Upper lobe of right lung (tissue), 1 donor: ENCODE measurements at regions not wholly inside any gene's neighbourhood (a gene's known extent, or its start where the extent isn't known, plus 50 kb on each side); places are given as distances from the start of the nearest gene placed in this dataset.

Experiments used
- ATAC-seq: fragments of 200-7000 bp; cut with Tn5 transposase; one replicate; pipeline ENCODE4 v1.9.1; 2020; ENCODE audit warnings: mild to moderate bottlenecking, moderate library complexity
- DNase-seq: peaks from one replicate; pipeline ENCODE4 v3.0.0-alpha.2; 2020
- H3K27ac ChIP-seq: fragments of 200-600 bp; one replicate; pipeline ENCODE4 v1.8.0; 2022
- H3K27me3 ChIP-seq: fragments of 200-600 bp; one replicate; pipeline ENCODE4 v1.8.0; 2022; ENCODE audit warnings: mild to moderate bottlenecking
- H3K36me3 ChIP-seq: fragments of 200-600 bp; one replicate; pipeline ENCODE4 v1.8.0; 2022
- H3K4me1 ChIP-seq: fragments of 200-600 bp; one replicate; pipeline ENCODE4 v1.8.0; 2022
- H3K4me3 ChIP-seq: fragments of 200-600 bp; one replicate; pipeline ENCODE4 v1.8.0; 2022; ENCODE audit warnings: mild to moderate bottlenecking
- H3K9me3 ChIP-seq: fragments of 200-600 bp; one replicate; pipeline ENCODE4 v1.8.0; 2022
- intact Hi-C: fragments of 100-400 bp; cut with DNase I; formaldehyde crosslinking; loops from one replicate; pipeline ENCODE4 v1.11.0; 2022
- TF ChIP-seq, protein P1 (sequence below): fragments of 200-600 bp; IDR thresholded peaks from one replicate; pipeline ENCODE4 v1.8.0; 2022; ENCODE audit warnings: antibody characterized with exemption
- donor health status: DM: no; HTN: yes; CAD: no; lungs with severe emphysema.

DNA sequence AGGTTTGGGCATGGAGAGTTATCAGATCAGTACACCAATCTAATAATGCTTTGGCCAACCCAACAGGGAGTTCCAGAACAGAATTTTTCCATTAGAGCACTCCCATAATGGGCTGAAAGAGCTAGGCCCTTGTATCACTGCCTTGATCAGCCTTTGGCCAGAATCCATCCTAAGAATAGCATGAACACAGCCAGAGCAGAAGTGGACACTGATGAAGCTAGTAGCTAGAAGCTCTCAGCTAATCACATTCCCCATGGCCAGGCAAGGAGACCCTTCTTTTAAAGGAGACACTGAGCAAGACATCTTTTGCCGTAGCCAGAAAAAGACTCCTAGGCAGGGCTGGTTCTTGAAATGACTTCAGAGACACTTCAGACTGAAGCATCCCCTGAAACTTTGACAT lies 236.0 kb downstream of the RAD51AP2 start:
- Histone ChIP-seq H3K4me1 (no peaks in the 10 kb centered on the region), H3K27me3 (no peaks in the 10 kb centered on the region), H3K36me3 (no peaks in the 10 kb centered on the region), H3K4me3 (no peak overlapping the region), H3K27ac (no peak overlapping the region), H3K9me3 (no peaks in the 10 kb centered on the region)
- TF ChIP-seq, protein P1, sequence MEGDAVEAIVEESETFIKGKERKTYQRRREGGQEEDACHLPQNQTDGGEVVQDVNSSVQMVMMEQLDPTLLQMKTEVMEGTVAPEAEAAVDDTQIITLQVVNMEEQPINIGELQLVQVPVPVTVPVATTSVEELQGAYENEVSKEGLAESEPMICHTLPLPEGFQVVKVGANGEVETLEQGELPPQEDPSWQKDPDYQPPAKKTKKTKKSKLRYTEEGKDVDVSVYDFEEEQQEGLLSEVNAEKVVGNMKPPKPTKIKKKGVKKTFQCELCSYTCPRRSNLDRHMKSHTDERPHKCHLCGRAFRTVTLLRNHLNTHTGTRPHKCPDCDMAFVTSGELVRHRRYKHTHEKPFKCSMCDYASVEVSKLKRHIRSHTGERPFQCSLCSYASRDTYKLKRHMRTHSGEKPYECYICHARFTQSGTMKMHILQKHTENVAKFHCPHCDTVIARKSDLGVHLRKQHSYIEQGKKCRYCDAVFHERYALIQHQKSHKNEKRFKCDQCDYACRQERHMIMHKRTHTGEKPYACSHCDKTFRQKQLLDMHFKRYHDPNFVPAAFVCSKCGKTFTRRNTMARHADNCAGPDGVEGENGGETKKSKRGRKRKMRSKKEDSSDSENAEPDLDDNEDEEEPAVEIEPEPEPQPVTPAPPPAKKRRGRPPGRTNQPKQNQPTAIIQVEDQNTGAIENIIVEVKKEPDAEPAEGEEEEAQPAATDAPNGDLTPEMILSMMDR: no peak
- ATAC-seq (no peak), DNase-seq (no peak)
- intact Hi-C loops: no loop called here

DNA sequence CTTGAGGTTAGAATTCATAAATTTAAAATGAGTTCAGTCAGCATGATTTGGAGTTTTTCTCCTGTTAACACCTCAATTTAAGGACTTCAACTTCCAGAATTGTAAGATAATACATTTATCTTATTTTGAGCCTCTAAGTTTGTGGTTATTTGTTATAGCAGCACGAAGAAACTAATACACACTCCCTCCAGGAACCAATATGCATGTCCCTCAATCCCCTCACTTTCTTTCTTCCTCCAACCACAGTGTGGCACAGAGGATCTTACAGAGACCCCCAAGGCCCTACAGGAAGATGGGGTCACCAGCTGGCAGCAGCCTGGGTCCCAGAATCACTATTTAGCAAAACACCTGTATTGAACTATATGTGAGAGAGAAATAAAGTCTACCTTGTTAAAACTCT lies 242.0 kb downstream of the RAD51AP2 start:
- DNase-seq: no peak
- intact Hi-C loops: no loop called here
- ATAC-seq: no peak
- TF ChIP-seq, protein P1: no peak
- no peaks in the 10 kb centered on the region for H3K27me3 ChIP-seq
- H3K27ac ChIP-seq: no peak overlapping the region
- H3K36me3 ChIP-seq: no peaks in the 10 kb centered on the region
- no peaks in the 10 kb centered on the region for H3K9me3 ChIP-seq
- H3K4me1 ChIP-seq: no peaks in the 10 kb centered on the region
- H3K4me3 ChIP-seq: no peak overlapping the region

DNA sequence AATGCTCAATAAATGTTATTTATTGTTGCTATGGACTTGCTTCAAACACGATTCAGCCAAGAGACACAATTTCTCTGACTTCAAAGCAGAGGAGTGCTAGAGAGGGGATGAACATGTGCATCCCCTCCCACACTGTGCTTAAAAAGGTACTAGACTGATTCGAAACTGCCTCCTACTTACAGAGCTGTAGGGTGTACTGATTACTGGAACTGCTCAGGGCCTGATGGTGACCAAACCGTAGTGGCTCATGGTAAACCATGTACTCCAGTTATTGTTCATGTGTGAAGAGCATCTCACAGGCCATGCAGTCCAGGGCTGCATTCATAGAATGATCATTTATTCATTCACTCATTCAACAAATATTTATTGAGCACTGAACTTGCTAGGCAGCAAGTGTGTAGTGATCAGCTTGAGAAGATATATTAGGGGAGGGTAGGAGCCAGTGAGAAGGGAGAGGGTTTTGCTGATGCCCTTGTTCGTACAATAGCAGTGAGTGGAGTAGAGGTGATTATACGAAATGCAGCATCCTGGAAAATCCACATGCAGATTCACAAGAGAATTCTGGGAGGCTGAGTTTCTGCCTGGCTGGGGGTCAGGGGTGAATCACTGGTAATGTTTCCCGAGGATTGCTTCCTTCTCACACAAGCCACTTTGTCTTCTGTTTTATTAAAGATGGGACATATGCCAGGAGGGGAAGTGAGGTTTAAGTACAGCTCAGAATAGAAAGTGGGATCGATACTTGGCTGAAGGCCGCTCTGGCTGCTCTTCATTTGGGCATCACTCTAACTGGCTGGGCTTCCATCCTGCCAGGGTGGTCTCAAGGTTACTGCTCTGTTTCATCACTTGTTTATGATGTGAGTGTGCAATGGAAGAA lies 245.4 kb downstream of the RAD51AP2 start:
- no peaks in the 10 kb centered on the region for H3K9me3 ChIP-seq
- H3K4me1 ChIP-seq: no peaks in the 10 kb centered on the region
- DNase-seq (no peak), ATAC-seq (no peak)
- TF ChIP-seq, protein P1: no peak
- no peaks in the 10 kb centered on the region for H3K36me3 ChIP-seq
- H3K27me3 ChIP-seq: no peaks in the 10 kb centered on the region
- H3K27ac ChIP-seq: no peak overlapping the region
- no peak overlapping the region for H3K4me3 ChIP-seq
- intact Hi-C loops: no loop called here

DNA sequence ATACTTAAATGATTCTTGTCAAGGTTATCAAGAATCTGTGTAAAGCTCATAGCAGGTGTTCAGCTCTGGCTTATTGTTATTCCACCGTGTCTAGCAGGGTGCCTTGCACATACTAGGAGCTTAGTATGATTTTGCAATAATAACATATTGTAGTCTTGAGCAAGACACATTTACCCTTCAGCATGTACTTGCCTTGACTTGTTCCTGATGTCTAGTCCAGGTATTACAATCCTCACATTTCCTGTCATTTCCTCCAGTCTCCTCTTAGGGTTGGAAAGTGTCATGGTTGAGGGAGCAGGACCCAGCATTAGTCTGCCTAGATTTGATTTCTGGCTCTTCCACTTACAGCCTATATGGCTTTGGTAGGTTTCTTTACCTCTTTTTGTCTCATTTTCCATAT lies 246.1 kb downstream of the RAD51AP2 start:
- Histone ChIP-seq H3K27ac (no peak overlapping the region), H3K4me1 (no peaks in the 10 kb centered on the region), H3K36me3 (no peaks in the 10 kb centered on the region), H3K27me3 (no peaks in the 10 kb centered on the region), H3K4me3 (no peak overlapping the region), H3K9me3 (no peaks in the 10 kb centered on the region)
- intact Hi-C loops: no loop called here
- TF ChIP-seq, protein P1: no peak
- DNase-seq (no peak), ATAC-seq (no peak)

DNA sequence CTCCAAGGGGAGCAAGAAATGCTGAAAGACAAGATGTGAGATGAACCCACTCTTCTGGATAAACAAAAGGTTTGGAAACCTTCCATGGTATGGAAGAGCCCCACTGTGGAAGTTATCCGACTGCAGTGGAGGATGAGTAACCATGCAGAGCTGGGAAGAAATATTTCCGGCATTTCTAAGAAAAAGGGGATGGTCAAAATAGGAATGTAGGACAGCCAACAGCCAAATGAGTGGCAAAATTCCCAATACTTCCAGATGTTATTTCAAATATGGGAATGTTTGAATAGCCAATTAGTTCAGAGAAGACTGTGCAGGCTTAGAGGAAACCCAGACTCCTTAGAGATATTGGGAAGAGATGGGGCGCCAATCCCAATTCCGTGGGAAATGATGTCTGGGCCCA lies 246.8 kb downstream of the RAD51AP2 start:
- DNase-seq: no peak
- intact Hi-C loops: no loop called here
- Histone ChIP-seq H3K4me1 (no peaks in the 10 kb centered on the region), H3K27ac (no peak overlapping the region), H3K36me3 (no peaks in the 10 kb centered on the region), H3K4me3 (no peak overlapping the region), H3K9me3 (no peaks in the 10 kb centered on the region), H3K27me3 (no peaks in the 10 kb centered on the region)
- TF ChIP-seq, protein P1: no peak
- ATAC-seq: no peak
